ENCODE measurements at regions not wholly inside any gene's neighbourhood (a gene's known extent, or its start where the extent isn't known, plus 50 kb on each side); places are given as distances from the start of the nearest gene placed in this dataset.

GRCh38 chr21:23952269-23952668 lies 1655.0 kb downstream of the MRPL39 start:
- ChIA-PET CTCF (interaction anchor here (1.2 kb wide), 1 partner anchor 16 kb away, joined by 6 read pairs; no protein-coding TSS in a partner anchor), POLR2A (no interaction called here)
- Histone ChIP-seq H3K27me3 (replicated peaks in 2 of 5; ENCODE audit: control insufficient read depth in 4 of 5, insufficient read depth in 5 of 5, low read length in 4 of 5) (peaks cover 0 to 7% (median 0%) of the 10 kb centered on the region in 5 experiments), H3K36me3 (ENCODE audit: control insufficient read depth in 4 of 4, insufficient read depth in 4 of 4, low read length in 3 of 4) (no peaks in the 10 kb centered on the region), H3K27ac (ENCODE audit: insufficient read depth in 1 of 2, low read depth in 1 of 2, low read length in 2 of 2, poor library complexity in 1 of 2, severe bottlenecking in 2 of 2) (no peak overlapping the region), H3K9me3 (ENCODE audit: control extremely low read depth in 1 of 5, control insufficient read depth in 4 of 5, insufficient read depth in 2 of 5, low read depth in 1 of 5, low read length in 4 of 5) (no peaks in the 10 kb centered on the region), H3K4me3 (ENCODE audit: control insufficient read depth in 1 of 7, extremely low read depth in 1 of 7, insufficient read depth in 4 of 7, low read depth in 2 of 7, low read length in 6 of 7) (no peak overlapping the region), H3K4me1 (ENCODE audit: control extremely low read depth in 1 of 4, control insufficient read depth in 4 of 4, insufficient read depth in 4 of 4, low read length in 3 of 4) (peaks cover 9 to 29% (median 17%) of the 10 kb centered on the region in 4 experiments)
- DNase-seq = no peak

GRCh38 chr21:23951251-23951650 lies 1656.0 kb downstream of the MRPL39 start:
- no peak overlapping the region for H3K4me3 ChIP-seq (ENCODE audit: control insufficient read depth in 1 of 7, extremely low read depth in 1 of 7, insufficient read depth in 4 of 7, low read depth in 2 of 7, low read length in 6 of 7)
- ChIA-PET POLR2A (no interaction called here), CTCF (no interaction called here)
- H3K27me3 ChIP-seq (replicated peaks in 2 of 5; ENCODE audit: control insufficient read depth in 4 of 5, insufficient read depth in 5 of 5, low read length in 4 of 5) = peaks cover 0 to 3% (median 0%) of the 10 kb centered on the region in 5 experiments
- DNase-seq = peak in 1 of 3 donors; percentile 38
- no peaks in the 10 kb centered on the region for H3K9me3 ChIP-seq (ENCODE audit: control extremely low read depth in 1 of 5, control insufficient read depth in 4 of 5, insufficient read depth in 2 of 5, low read depth in 1 of 5, low read length in 4 of 5)
- no peak overlapping the region for H3K27ac ChIP-seq (ENCODE audit: insufficient read depth in 1 of 2, low read depth in 1 of 2, low read length in 2 of 2, poor library complexity in 1 of 2, severe bottlenecking in 2 of 2)
- H3K4me1 ChIP-seq (ENCODE audit: control extremely low read depth in 1 of 4, control insufficient read depth in 4 of 4, insufficient read depth in 4 of 4, low read length in 3 of 4) = peaks cover 9 to 29% (median 17%) of the 10 kb centered on the region in 4 experiments
- no peaks in the 10 kb centered on the region for H3K36me3 ChIP-seq (ENCODE audit: control insufficient read depth in 4 of 4, insufficient read depth in 4 of 4, low read length in 3 of 4)

GRCh38 chr21:23950344-23950743 lies 1656.9 kb downstream of the MRPL39 start:
- peaks cover 0 to 3% (median 0%) of the 10 kb centered on the region in 5 experiments for H3K27me3 ChIP-seq (replicated peaks in 2 of 5; ENCODE audit: control insufficient read depth in 4 of 5, insufficient read depth in 5 of 5, low read length in 4 of 5)
- H3K36me3 ChIP-seq (ENCODE audit: control insufficient read depth in 4 of 4, insufficient read depth in 4 of 4, low read length in 3 of 4) = no peaks in the 10 kb centered on the region
- peaks cover 9 to 24% (median 14%) of the 10 kb centered on the region in 4 experiments for H3K4me1 ChIP-seq (ENCODE audit: control extremely low read depth in 1 of 4, control insufficient read depth in 4 of 4, insufficient read depth in 4 of 4, low read length in 3 of 4)
- DNase-seq = no peak
- WGBS (ENCODE audit: insufficient coverage) = no CpG with 5 or more reads among the region's 2 CpGs
- H3K9me3 ChIP-seq (ENCODE audit: control extremely low read depth in 1 of 5, control insufficient read depth in 4 of 5, insufficient read depth in 2 of 5, low read depth in 1 of 5, low read length in 4 of 5) = no peaks in the 10 kb centered on the region
- H3K27ac ChIP-seq (ENCODE audit: insufficient read depth in 1 of 2, low read depth in 1 of 2, low read length in 2 of 2, poor library complexity in 1 of 2, severe bottlenecking in 2 of 2) = no peak overlapping the region
- POLR2A ChIA-PET = no interaction called here
- CTCF ChIA-PET = no interaction called here
- H3K4me3 ChIP-seq (ENCODE audit: control insufficient read depth in 1 of 7, extremely low read depth in 1 of 7, insufficient read depth in 4 of 7, low read depth in 2 of 7, low read length in 6 of 7) = no peak overlapping the region

- no CpG with 5 or more reads among the region's 2 CpGs for WGBS (ENCODE audit: insufficient coverage)
- H3K36me3 ChIP-seq (ENCODE audit: control insufficient read depth in 4 of 4, insufficient read depth in 4 of 4, low read length in 3 of 4) = no peaks in the 10 kb centered on the region
- H3K27me3 ChIP-seq (replicated peaks in 2 of 5; ENCODE audit: control insufficient read depth in 4 of 5, insufficient read depth in 5 of 5, low read length in 4 of 5) = peaks cover 0 to 3% (median 0%) of the 10 kb centered on the region in 5 experiments
- H3K9me3 ChIP-seq (ENCODE audit: control extremely low read depth in 1 of 5, control insufficient read depth in 4 of 5, insufficient read depth in 2 of 5, low read depth in 1 of 5, low read length in 4 of 5) = no peaks in the 10 kb centered on the region
- DNase-seq = no peak
- H3K4me1 ChIP-seq (ENCODE audit: control extremely low read depth in 1 of 4, control insufficient read depth in 4 of 4, insufficient read depth in 4 of 4, low read length in 3 of 4) = peaks cover 5 to 20% (median 7%) of the 10 kb centered on the region in 4 experiments
- H3K4me3 ChIP-seq (ENCODE audit: control insufficient read depth in 1 of 7, extremely low read depth in 1 of 7, insufficient read depth in 4 of 7, low read depth in 2 of 7, low read length in 6 of 7) = no peak overlapping the region
- ChIA-PET CTCF (interaction anchor here (1.0 to 1.4 kb wide), 2 partner anchors 13 to 95 kb away, joined by 3 to 7 read pairs; no protein-coding TSS in a partner anchor), POLR2A (no interaction called here)
- H3K27ac ChIP-seq (ENCODE audit: insufficient read depth in 1 of 2, low read depth in 1 of 2, low read length in 2 of 2, poor library complexity in 1 of 2, severe bottlenecking in 2 of 2) = no peak overlapping the region
Observed at GRCh38 chr21:23949493-23949892, 1657.8 kb downstream of the MRPL39 start.

GRCh38 chr21:23939369-23940065 lies 1667.8 kb downstream of the MRPL39 start:
- Histone ChIP-seq H3K4me1 (ENCODE audit: control extremely low read depth in 1 of 4, control insufficient read depth in 4 of 4, insufficient read depth in 4 of 4, low read length in 3 of 4) (no peaks in the 10 kb centered on the region), H3K36me3 (ENCODE audit: control insufficient read depth in 4 of 4, insufficient read depth in 4 of 4, low read length in 3 of 4) (no peaks in the 10 kb centered on the region), H3K27ac (ENCODE audit: insufficient read depth in 1 of 2, low read depth in 1 of 2, low read length in 2 of 2, poor library complexity in 1 of 2, severe bottlenecking in 2 of 2) (no peak overlapping the region), H3K27me3 (replicated peaks in 2 of 5; ENCODE audit: control insufficient read depth in 4 of 5, insufficient read depth in 5 of 5, low read length in 4 of 5) (no peaks in the 10 kb centered on the region), H3K4me3 (ENCODE audit: control insufficient read depth in 1 of 7, extremely low read depth in 1 of 7, insufficient read depth in 4 of 7, low read depth in 2 of 7, low read length in 6 of 7) (no peak overlapping the region), H3K9me3 (ENCODE audit: control extremely low read depth in 1 of 5, control insufficient read depth in 4 of 5, insufficient read depth in 2 of 5, low read depth in 1 of 5, low read length in 4 of 5) (no peaks in the 10 kb centered on the region)
- 88% methylated on average over 1 of the region's 3 CpGs for WGBS (ENCODE audit: insufficient coverage)
- CTCF ChIA-PET = no interaction called here
- POLR2A ChIA-PET = no interaction called here
- DNase-seq = no peak

- Histone ChIP-seq H3K27me3 (replicated peaks in 2 of 5; ENCODE audit: control insufficient read depth in 4 of 5, insufficient read depth in 5 of 5, low read length in 4 of 5) (no peaks in the 10 kb centered on the region), H3K4me1 (ENCODE audit: control extremely low read depth in 1 of 4, control insufficient read depth in 4 of 4, insufficient read depth in 4 of 4, low read length in 3 of 4) (no peaks in the 10 kb centered on the region), H3K27ac (ENCODE audit: insufficient read depth in 1 of 2, low read depth in 1 of 2, low read length in 2 of 2, poor library complexity in 1 of 2, severe bottlenecking in 2 of 2) (no peak overlapping the region), H3K36me3 (ENCODE audit: control insufficient read depth in 4 of 4, insufficient read depth in 4 of 4, low read length in 3 of 4) (no peaks in the 10 kb centered on the region), H3K9me3 (ENCODE audit: control extremely low read depth in 1 of 5, control insufficient read depth in 4 of 5, insufficient read depth in 2 of 5, low read depth in 1 of 5, low read length in 4 of 5) (no peaks in the 10 kb centered on the region), H3K4me3 (ENCODE audit: control insufficient read depth in 1 of 7, extremely low read depth in 1 of 7, insufficient read depth in 4 of 7, low read depth in 2 of 7, low read length in 6 of 7) (no peak overlapping the region)
- CTCF ChIA-PET = interaction anchor here (1.5 to 2.4 kb wide), 4 partner anchors 12 to 558 kb away, joined by 3 to 7 read pairs (median 6); no protein-coding TSS in a partner anchor
- no CpG with 5 or more reads among the region's 2 CpGs for WGBS (ENCODE audit: insufficient coverage)
- POLR2A ChIA-PET = no interaction called here
- DNase-seq = no peak
Observed at GRCh38 chr21:23936991-23937390, 1670.3 kb downstream of the MRPL39 start.

- H3K4me1 ChIP-seq (ENCODE audit: control extremely low read depth in 1 of 4, control insufficient read depth in 4 of 4, insufficient read depth in 4 of 4, low read length in 3 of 4) = no peaks in the 10 kb centered on the region
- ChIA-PET POLR2A (no interaction called here), CTCF (interaction anchor here (0.8 to 2.4 kb wide), 11 partner anchors 10 to 559 kb away, joined by 3 to 12 read pairs (median 4); no protein-coding TSS in a partner anchor)
- no peaks in the 10 kb centered on the region for H3K36me3 ChIP-seq (ENCODE audit: control insufficient read depth in 4 of 4, insufficient read depth in 4 of 4, low read length in 3 of 4)
- H3K27me3 ChIP-seq (replicated peaks in 2 of 5; ENCODE audit: control insufficient read depth in 4 of 5, insufficient read depth in 5 of 5, low read length in 4 of 5) = no peaks in the 10 kb centered on the region
- H3K4me3 ChIP-seq (ENCODE audit: control insufficient read depth in 1 of 7, extremely low read depth in 1 of 7, insufficient read depth in 4 of 7, low read depth in 2 of 7, low read length in 6 of 7) = no peak overlapping the region
- WGBS (ENCODE audit: insufficient coverage) = 88% methylated on average over 1 of the region's 2 CpGs
- DNase-seq = peak; percentile 47 to 70 (median 50)
- H3K27ac ChIP-seq (ENCODE audit: insufficient read depth in 1 of 2, low read depth in 1 of 2, low read length in 2 of 2, poor library complexity in 1 of 2, severe bottlenecking in 2 of 2) = no peak overlapping the region
- no peaks in the 10 kb centered on the region for H3K9me3 ChIP-seq (ENCODE audit: control extremely low read depth in 1 of 5, control insufficient read depth in 4 of 5, insufficient read depth in 2 of 5, low read depth in 1 of 5, low read length in 4 of 5)
Observed at GRCh38 chr21:23936224-23936623, 1671.1 kb downstream of the MRPL39 start.
